ENCODE measurements at regions not wholly inside any gene's neighbourhood (a gene's known extent, or its start where the extent isn't known, plus 50 kb on each side); places are given as distances from the start of the nearest gene placed in this dataset.

DNA sequence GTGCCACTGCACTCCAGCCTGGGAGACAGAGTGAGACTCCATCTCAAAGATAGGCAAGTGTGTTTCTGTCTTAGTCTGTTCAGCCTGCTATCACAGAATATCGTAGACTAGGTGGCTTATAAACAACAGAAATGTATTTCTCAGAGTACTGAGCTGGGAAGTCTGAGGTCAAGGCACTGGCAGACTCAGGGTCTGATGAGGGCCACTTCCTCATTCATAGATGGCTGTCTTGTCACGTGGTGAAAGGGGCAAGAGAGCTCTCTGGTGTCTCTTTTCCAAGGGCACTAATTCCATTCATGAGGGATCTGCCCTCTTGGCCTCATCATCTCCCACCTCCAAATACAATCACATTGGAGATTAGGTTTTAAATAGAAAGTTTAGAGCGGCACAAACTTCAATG lies 95.6 kb upstream of the PHACTR3 start:
- no peak for DNase-seq

DNA sequence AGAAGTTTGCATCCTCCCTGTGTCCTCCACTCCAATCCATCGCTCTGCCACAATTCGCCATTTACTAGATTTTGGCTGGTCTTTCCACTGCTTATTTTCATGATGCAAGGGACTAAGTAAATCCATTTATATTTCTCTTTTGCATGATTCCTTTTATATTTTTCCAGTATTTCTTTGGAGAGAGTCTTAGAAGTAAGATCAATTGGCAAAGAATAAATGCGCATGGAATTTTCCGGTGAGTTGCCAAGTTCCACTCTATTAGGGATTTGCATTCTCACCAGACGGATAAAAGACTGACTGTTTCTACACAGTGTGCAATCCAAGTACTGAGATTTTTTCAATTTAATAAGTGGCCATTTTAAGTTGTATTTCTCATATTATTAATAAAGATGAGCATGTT lies 91.7 kb upstream of the PHACTR3 start:
- DNase-seq, result no peak

DNA sequence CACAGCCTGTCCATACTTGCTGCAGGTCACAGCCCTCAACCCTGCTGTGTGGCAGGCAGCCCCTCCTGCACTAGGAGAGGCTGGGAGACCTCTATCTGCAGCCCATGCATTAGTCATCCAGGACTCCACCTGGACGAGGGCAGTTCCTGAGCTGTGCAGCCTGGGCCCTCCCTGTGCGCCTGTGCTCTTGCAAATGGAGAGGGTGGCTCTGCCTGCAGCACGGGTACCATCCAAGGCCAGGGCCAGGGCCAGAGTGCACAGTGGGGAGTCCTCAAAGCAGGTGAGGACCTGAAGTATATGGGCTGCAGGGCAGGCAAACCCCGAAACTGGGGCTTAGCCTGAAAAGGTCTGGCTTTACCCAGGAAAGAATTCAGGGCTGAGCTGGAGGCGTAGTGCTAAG lies 89.8 kb upstream of the PHACTR3 start:
- DNase-seq, result no peak

DNA sequence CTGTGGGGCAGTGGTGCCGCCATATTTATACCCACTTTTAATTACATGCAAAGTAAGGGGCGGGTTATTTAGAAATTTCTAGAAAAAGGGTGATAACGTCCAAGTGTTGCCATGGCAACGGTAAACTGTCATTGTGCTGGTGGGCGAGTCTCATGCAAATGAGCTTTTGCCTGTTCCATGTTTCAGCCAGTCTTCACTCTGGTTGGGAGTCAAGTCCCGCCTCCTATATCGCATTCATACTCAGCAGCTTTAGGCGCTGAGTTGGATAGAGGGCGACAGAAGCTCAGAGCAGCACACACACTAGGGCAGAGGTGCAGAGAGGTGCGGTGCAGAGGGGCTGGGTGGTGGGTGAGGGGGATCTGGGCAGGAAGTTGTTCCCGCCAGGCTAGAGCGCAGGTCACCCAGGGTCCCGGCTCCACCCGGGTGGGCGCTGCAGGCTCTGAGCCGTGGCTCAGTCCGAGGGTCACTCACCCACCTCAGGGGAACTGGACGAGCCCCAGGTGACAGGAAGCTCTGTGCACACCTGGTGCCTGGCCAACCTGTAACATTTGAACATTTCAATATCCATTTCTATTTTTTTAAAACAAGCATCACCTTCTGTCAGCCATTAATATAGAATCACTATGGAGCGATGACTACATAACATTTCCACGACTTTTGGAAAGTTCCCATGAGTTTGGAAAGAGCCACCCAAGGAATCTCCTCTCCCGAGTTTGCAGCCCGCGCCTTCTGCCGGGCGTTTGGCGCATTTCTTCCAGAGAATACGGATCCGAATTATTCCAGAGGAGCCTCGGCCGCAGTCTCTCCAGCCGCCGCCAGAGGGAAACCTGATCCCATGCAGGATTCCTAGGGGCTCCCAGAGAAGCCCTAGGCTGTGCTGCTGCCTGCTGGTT lies 89.1 kb upstream of the PHACTR3 start:
- no peak for DNase-seq

DNA sequence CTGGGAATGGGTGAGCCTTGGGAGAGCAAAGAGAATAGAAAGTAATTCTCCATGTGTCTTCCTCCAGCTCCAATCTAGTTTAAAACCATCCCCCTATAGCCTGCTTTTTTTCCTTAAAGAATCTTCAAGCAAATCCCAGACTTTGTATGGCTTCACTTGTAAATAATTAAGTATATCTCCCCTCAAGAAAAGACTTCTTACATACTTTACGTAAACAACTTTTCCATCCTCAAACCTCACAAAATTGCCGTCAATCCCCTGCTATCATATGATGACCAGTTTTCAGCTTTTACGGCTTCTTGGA lies 88.5 kb upstream of the PHACTR3 start:
- no peak for DNase-seq

DNA sequence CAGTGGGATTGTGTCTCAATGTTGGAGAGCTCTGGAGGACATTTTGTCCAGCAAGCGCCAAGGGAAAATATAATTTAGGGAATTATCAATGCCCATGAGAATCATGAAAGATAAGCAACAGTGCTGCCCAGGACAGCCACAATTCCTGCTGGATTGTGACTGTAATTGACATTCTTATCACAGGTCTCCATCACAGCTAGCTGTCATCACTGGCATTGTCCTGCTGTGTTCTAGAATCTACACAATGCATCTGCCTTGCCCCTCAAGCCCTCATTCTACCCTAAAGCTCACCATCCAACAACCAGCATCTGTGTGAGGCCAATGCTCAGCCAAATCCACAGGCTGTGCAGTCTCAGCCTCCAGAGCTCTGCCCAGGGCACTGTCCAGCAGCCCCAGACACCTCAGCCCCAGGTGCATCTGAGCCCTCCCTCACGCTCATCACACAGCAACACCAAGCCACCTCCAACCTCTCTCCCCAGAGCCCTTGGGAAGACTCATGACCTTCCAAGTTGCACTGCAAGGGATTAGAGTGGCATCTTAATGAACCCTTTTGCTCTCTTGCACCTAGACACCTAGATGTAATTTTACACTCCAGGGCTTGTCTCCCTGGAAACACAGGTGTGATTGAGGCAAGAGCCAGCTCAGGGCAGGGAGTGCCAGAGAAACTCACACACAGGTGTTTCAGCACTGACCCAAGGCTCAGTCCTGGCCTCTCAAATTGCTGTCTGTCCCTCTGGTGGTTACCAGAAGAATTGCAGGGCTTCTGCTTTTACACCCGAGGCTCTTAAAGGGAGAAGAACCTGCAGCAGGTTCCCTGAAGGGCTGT lies 85.2 kb upstream of the PHACTR3 start:
- DNase-seq, result no peak

DNA sequence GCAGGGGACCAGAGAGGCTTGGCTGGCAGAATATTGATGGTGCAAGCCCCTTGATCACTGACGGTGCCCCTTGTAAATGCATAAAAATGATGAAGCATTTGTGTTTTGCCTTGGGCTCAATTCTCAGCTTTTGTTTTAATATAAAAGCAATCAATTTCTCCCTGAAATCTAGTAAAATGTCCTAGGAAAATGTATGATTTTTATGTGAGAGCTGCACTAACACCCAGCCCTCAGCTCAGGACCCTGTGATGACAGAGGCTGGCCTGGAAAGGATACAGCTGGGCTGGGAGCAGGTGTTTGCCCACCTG lies 84.7 kb upstream of the PHACTR3 start:
- no peak for DNase-seq

DNA sequence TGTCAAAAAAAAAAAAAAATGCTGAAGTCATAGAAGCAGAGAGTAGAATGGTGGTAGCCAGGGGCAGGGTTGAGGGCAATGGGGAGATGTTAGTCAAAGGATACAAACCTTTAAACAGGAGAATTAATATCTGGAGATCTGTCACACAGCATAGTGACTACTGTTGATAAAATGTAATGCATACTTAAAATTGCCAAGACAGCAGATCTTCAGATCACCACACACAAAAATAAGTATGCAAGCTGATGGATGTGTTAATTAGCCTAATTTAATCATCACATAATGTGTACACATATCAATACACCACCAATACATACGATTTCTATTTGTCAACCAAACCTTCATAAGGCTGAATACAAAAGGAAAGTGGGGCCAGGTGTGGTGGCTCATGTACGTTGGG lies 83.5 kb upstream of the PHACTR3 start:
- no peak for DNase-seq

DNA sequence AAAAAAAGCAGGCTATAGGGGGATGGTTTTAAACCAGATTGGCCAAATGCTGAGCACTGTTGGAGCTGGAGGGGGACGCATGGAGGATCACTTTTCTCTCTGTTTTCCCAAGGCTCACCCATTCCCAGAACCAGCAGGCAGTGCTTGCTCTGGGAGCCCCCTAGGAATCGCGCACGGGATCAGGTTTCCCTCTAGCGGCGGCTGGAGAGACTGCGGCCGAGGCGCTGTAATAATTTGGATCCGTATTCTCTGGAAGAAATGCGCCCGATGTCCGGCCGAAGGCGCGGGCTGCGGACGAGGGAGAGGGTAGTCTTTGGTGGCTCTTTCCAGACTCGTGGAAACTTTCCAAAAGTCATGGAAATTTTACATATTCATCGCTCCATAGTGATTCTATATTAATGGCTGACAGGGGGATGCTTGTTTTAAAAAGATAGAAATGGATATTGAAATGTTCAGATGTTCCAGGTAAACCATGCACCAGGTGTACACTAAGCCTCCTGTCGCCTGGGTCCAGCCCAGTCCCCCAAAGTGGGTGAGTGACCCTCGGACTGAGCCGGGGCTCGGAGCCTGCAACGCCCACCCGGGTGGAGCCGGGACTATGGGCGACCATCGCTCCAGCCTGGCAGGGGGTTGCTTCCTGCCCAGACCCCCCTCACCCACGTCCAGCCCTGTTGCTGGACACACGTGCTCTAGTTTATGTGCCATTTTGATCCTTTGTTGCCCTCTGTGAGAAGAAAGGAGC lies 78.7 kb upstream of the PHACTR3 start:
- DNase-seq, result no peak

DNA sequence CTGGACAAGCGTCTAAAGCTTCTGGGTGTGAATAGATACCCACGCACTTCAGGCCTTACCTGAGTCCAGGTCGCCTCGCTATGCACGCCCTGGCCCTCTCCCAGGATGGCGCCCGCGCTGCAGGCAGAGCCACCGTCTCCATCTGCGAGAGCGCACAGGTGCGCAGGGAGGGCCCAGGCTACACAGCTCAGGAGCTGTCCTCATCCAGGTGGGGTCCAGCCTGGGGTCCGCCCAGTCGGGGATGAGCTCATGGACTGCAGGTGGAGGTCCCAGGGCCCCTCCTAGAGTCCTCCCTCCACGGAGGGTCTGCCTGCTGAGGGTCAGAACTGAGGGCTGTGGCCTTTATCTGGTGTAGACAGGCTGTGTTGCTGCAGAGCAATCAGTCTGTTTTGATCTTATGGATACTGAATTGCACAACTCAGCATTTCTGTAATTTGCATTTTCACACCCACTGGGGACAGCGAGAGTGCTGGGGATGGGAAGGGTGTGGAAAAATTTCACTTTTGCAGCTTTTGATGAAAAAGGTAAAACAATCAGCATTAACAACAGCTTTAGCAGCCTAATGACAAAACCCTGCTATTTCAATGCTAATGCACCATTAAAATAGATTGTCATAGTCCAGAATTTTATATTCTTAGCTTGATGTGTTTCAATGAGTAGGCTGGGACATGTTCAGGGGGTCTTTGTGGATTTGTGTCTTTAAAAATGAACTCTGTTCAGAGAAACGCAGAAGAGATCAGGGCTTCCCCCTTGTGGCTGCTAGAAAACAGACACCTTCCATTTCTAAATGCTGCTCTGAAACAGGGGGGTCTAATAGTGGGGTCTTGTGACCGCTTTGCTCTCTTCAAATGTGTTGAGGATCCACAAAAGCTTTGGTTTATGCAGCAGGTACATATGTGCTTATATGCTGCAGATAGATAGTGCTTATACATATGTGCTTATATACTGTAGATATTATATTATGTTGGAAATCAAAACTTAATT lies 77.8 kb upstream of the PHACTR3 start:
- no peak for DNase-seq

DNA sequence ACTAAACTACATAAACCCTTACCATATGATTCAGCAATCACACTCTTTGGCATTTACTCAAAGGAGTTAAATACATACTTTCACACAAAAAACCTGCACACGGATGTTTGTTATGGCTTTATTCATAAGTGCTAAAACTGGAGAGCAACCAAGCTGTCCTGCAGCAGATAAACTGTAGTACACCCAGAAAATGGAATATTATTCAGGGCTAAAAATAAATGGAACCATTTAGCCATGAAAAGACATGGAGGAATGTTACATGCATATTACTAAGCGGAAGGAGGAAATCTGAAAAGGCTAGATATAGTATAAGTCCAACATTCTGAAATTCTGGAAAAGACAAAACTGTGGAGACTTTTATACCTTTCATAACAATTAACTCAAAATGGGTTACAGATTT lies 73.6 kb upstream of the PHACTR3 start:
- no peak for DNase-seq

DNA sequence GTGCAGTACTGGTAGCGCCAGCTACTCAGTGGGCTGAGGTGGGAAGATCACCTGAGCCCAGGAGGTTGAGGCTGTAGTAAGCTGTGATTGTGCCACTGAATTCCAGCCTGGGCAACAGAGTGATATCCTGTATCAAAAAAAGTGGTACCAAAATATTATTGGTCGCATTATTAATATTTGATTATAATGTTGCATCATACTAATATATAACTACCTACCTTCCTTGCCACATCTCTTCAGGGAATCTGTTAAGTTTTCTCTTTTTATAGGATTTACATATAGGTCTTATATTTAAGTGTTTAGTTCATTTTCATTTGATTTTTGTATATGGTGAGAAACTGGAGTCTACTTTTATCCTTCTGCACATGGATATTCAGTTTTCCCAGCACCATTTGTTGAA lies 66.3 kb upstream of the PHACTR3 start:
- DNase-seq, result no peak

DNA sequence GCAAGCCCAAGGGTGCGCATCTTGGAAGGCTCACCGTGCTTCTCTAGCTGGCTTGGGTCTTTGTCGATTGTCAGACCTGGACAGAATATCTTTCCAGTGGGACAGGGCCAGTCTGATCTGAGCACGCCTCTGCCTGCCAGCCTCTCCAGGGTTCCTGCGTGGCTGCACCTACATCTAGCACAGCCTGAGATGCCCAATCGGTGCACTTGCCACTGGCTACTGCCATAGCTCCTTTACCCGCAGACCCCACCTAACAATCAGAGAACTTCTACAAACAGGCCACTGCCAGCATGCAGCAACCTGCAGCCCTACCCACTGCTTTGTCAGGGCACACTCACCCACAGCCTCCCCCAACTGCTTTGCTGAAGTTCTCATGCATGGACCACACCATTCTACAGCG lies 56.7 kb upstream of the PHACTR3 start:
- no peak for DNase-seq

Measured in activated naive CD4-positive, alpha-beta T cell treated with anti-CD3 and anti-CD28 coated beads, Interleukin-2, amount 50 U/mL, for 16 hours (primary cell).